ENCODE measurements at regions not wholly inside any gene's neighbourhood (a gene's known extent, or its start where the extent isn't known, plus 50 kb on each side); places are given as distances from the start of the nearest gene placed in this dataset.

GRCh38 chr4:54365691-54366090, 136.6 kb downstream of the PDGFRA start:
- H3K4me1 ChIP-seq (ENCODE audit: control insufficient read depth, insufficient read depth, low read length): no peaks in the 10 kb centered on the region
- H3K9me3 ChIP-seq (replicated peaks; ENCODE audit: control insufficient read depth, insufficient read depth, low read length): no peaks in the 10 kb centered on the region
- no peak for DNase-seq (ENCODE audit: low read depth, low spot score)
- ChIA-PET SMC1A (ENCODE audit: uncharacterized antibody, unreplicated experiment) (no interaction called here), POLR2A (no interaction called here), CTCF (interaction anchor here (1.3 kb wide), 1 partner anchor 47 kb away, joined by 3 read pairs; no protein-coding TSS in a partner anchor), RAD21 (ENCODE audit: unreplicated experiment) (no interaction called here)
- H4K20me1 ChIP-seq (ENCODE audit: control insufficient read depth, insufficient read depth): no peaks in the 10 kb centered on the region
- intact Hi-C loops (cut with micrococcal nuclease; ENCODE audit: unreplicated experiment) (no loop called here), in situ Hi-C loops (cut with MboI) (no loop called here)
- no peak for FAIRE-seq
- TF ChIP-seq POLR2AphosphoS2 (IDR thresholded peaks at IDR 0.05; ENCODE audit: low read depth, low read length) (no peak), SIX5 (IDR thresholded peaks at IDR 0.05; ENCODE audit: low read depth, low read length, severe bottlenecking) (no peak), SMAD5 (IDR thresholded peaks at IDR 0.05; ENCODE audit: low read depth) (no peak), BMI1 (IDR thresholded peaks at IDR 0.05; ENCODE audit: borderline replicate concordance) (no peak), MXI1 (IDR thresholded peaks at IDR 0.05; ENCODE audit: low read depth, low read length) (no peak), ZNF622 (IDR thresholded peaks at IDR 0.05) (no peak), NRF1 (conservative IDR thresholded peaks at IDR 0.05; ENCODE audit: low read depth, low read length) (no peak)
- no peak overlapping the region for H3K9ac ChIP-seq (ENCODE audit: control insufficient read depth, insufficient read depth, low read length)
- no peak for ATAC-seq
- whole genome bisulfite sequencing (ENCODE audit: insufficient coverage, insufficient replicate concordance, low lambda C conversion rate, missing lambda C conversion rate): 37% methylated on average over 3 of the region's 3 CpGs
- no peaks in the 10 kb centered on the region for H3K36me3 ChIP-seq (ENCODE audit: control insufficient read depth in 2 of 2, insufficient read depth in 2 of 2, low read length in 1 of 2)
- H3K27me3 ChIP-seq (replicated peaks in 1 of 2; ENCODE audit: control insufficient read depth in 2 of 2, insufficient read depth in 2 of 2, low read length in 1 of 2): no peaks in the 10 kb centered on the region
- no peak overlapping the region for H3K4me3 ChIP-seq
- H2AFZ ChIP-seq (ENCODE audit: control insufficient read depth, low read depth, low read length): no peak overlapping the region
- no peak overlapping the region for H3K4me2 ChIP-seq (ENCODE audit: control insufficient read depth, insufficient read depth)
- H3K79me2 ChIP-seq (ENCODE audit: control insufficient read depth, insufficient read depth, low read length): no peaks in the 10 kb centered on the region
- BruUV-seq (replicated peaks): no TSS peak
- H3K27ac ChIP-seq (ENCODE audit: control insufficient read depth, insufficient read depth): no peak overlapping the region

- H3K27me3 ChIP-seq (replicated peaks in 1 of 2; ENCODE audit: control insufficient read depth in 2 of 2, insufficient read depth in 2 of 2, low read length in 1 of 2): no peaks in the 10 kb centered on the region
- H3K4me1 ChIP-seq (ENCODE audit: control insufficient read depth, insufficient read depth, low read length): no peaks in the 10 kb centered on the region
- ATAC-seq: no peak
- no TSS peak for BruUV-seq (replicated peaks)
- intact Hi-C loops (cut with micrococcal nuclease; ENCODE audit: unreplicated experiment): no loop called here
- no peaks in the 10 kb centered on the region for H3K9me3 ChIP-seq (replicated peaks; ENCODE audit: control insufficient read depth, insufficient read depth, low read length)
- H3K36me3 ChIP-seq (ENCODE audit: control insufficient read depth in 2 of 2, insufficient read depth in 2 of 2, low read length in 1 of 2): no peaks in the 10 kb centered on the region
- TF ChIP-seq ESRRA (IDR thresholded peaks at IDR 0.05; ENCODE audit: low read length) (no peak), CHD1 (IDR thresholded peaks at IDR 0.05; ENCODE audit: low read depth, low read length) (no peak), FOS (IDR thresholded peaks at IDR 0.05; ENCODE audit: borderline replicate concordance, extremely low read depth, insufficient read length) (no peak), ZNF622 (IDR thresholded peaks at IDR 0.05) (no peak)
- H3K79me2 ChIP-seq (ENCODE audit: control insufficient read depth, insufficient read depth, low read length): no peaks in the 10 kb centered on the region
- WGBS (ENCODE audit: insufficient coverage, insufficient replicate concordance, low lambda C conversion rate, missing lambda C conversion rate): 0% methylated on average over 1 of the region's 1 CpG
- H3K9ac ChIP-seq (ENCODE audit: control insufficient read depth, insufficient read depth, low read length): no peak overlapping the region
- no peak overlapping the region for H3K4me2 ChIP-seq (ENCODE audit: control insufficient read depth, insufficient read depth)
- DNase-seq (ENCODE audit: low read depth, low spot score): no peak
- POLR2A ChIA-PET: no interaction called here
- SMC1A ChIA-PET (ENCODE audit: uncharacterized antibody, unreplicated experiment): no interaction called here
- FAIRE-seq: no peak
- no peak overlapping the region for H3K4me3 ChIP-seq
- no peak overlapping the region for H2AFZ ChIP-seq (ENCODE audit: control insufficient read depth, low read depth, low read length)
- in situ Hi-C loops (cut with MboI): no loop called here
- CTCF ChIA-PET: no interaction called here
- no peak overlapping the region for H3K27ac ChIP-seq (ENCODE audit: control insufficient read depth, insufficient read depth)
- no peaks in the 10 kb centered on the region for H4K20me1 ChIP-seq (ENCODE audit: control insufficient read depth, insufficient read depth)
- RAD21 ChIA-PET (ENCODE audit: unreplicated experiment): no interaction called here
These were observed 138.0 kb downstream of the PDGFRA start for GRCh38 chr4:54367059-54367458.

Measured in GM12878 (cell line).